WTC11 (cell line): ENCODE measurements at regions not wholly inside any gene's neighbourhood (a gene's known extent, or its start where the extent isn't known, plus 50 kb on each side); places are given as distances from the start of the nearest gene placed in this dataset.

ENCODE experiments used
- ATAC-seq: fragments of 200-7000 bp; cut with Tn5 transposase; 2 replicates; pipeline ENCODE4 v1.10.0; 2021; ENCODE audit warnings: mild to moderate bottlenecking, moderate library complexity
- CTCF ChIA-PET: fragments of 300-600 bp; sonication (Branson Sonifier 250); formaldehyde crosslinking; loops from one replicate; lab custom pipeline; 2021; ENCODE audit warnings: antibody characterized with exemption; lab: Charles Lee
- POLR2A ChIA-PET: fragments of 350-600 bp; sonication (Branson Sonifier 250); formaldehyde crosslinking; loops from one replicate; lab custom pipeline; 2021; ENCODE audit warnings: antibody characterized with exemption; lab: Charles Lee
- DNase-seq: peaks from one replicate; pipeline ENCODE4 v3.0.0; 2021; ENCODE audit warnings: low spot score
- H3K27ac Mint-ChIP-seq: 2 replicates; pipeline ENCODE4 v1.8.0; 2021; ENCODE audit warnings: mixed read lengths
- H3K27me3 Mint-ChIP-seq: 2 replicates; pipeline ENCODE4 v1.8.0; 2021; ENCODE audit warnings: low read depth, mild to moderate bottlenecking, moderate library complexity, mixed read lengths
- H3K36me3 Mint-ChIP-seq: 2 replicates; pipeline ENCODE4 v1.8.0; 2021; ENCODE audit warnings: mixed read lengths
- H3K4me1 Mint-ChIP-seq: 2 replicates; pipeline ENCODE4 v1.8.0; 2022; ENCODE audit warnings: mixed read lengths
- H3K4me3 Mint-ChIP-seq: 2 replicates; pipeline ENCODE4 v1.8.0; 2021; ENCODE audit warnings: mild to moderate bottlenecking, moderate library complexity, mixed read lengths
- H3K9me3 Mint-ChIP-seq: 2 replicates; pipeline ENCODE4 v1.8.0; 2021; ENCODE audit warnings: mixed read lengths
- CREM ChIP-seq: sonication (generic); formaldehyde crosslinking; IDR thresholded peaks from 2 replicates; pipeline ENCODE4 v1.8.1; 2022; ENCODE audit warnings: mild to moderate bottlenecking, missing genetic modification reagents, moderate library complexity
- ELF4 ChIP-seq: sonication (generic); formaldehyde crosslinking; IDR thresholded peaks from 2 replicates; pipeline ENCODE4 v1.8.1; 2022; ENCODE audit warnings: low read depth, mild to moderate bottlenecking, moderate library complexity, missing genetic modification reagents
- EMX1 ChIP-seq: fragments of 250-450 bp; sonication (Bioruptor Pico); IDR thresholded peaks from 2 replicates; pipeline ENCODE4 v1.8.0; 2021; ENCODE audit warnings: mild to moderate bottlenecking
- FOXJ3 ChIP-seq: sonication (generic); formaldehyde crosslinking; IDR thresholded peaks from 2 replicates; pipeline ENCODE4 v1.9.0; 2021; ENCODE audit warnings: missing genetic modification reagents, mild to moderate bottlenecking, borderline replicate concordance
- JUN ChIP-seq: sonication (generic); formaldehyde crosslinking; IDR thresholded peaks from 2 replicates; pipeline ENCODE4 v1.8.0; 2023; ENCODE audit warnings: mild to moderate bottlenecking, missing genetic modification reagents
- MLX ChIP-seq: sonication (generic); formaldehyde crosslinking; IDR thresholded peaks from 2 replicates; pipeline ENCODE4 v1.8.1; 2023; ENCODE audit warnings: mild to moderate bottlenecking, missing genetic modification reagents, moderate library complexity
- NFYB ChIP-seq: sonication (generic); formaldehyde crosslinking; conservative IDR thresholded peaks from 2 replicates; pipeline ENCODE4 v1.8.0; 2022; ENCODE audit warnings: low read depth, missing genetic modification reagents
- RORB ChIP-seq: fragments of 250-450 bp; sonication (Bioruptor Pico); IDR thresholded peaks from 2 replicates; pipeline ENCODE4 v1.9.0; 2021; ENCODE audit warnings: mild to moderate bottlenecking
- SOX15 ChIP-seq: fragments of 250-450 bp; sonication (Bioruptor Pico); IDR thresholded peaks from 2 replicates; pipeline ENCODE4 v1.9.0; 2021; ENCODE audit warnings: mild to moderate bottlenecking
- SP1 ChIP-seq: sonication (generic); formaldehyde crosslinking; conservative IDR thresholded peaks from 2 replicates; pipeline ENCODE4 v1.8.1; 2022; ENCODE audit warnings: missing genetic modification reagents
- ZNF317 ChIP-seq: sonication (generic); formaldehyde crosslinking; IDR thresholded peaks from 2 replicates; pipeline ENCODE4 v1.8.1; 2023; ENCODE audit warnings: low read depth, mild to moderate bottlenecking, moderate library complexity, missing genetic modification reagents, borderline replicate concordance
- ZNF396 ChIP-seq: fragments of 250-450 bp; sonication (Bioruptor Pico); IDR thresholded peaks from 2 replicates; pipeline ENCODE4 v1.8.0; 2021; ENCODE audit warnings: mild to moderate bottlenecking, moderate library complexity, borderline replicate concordance
- ZNF425 ChIP-seq: fragments of 250-450 bp; sonication (Bioruptor Pico); conservative IDR thresholded peaks from 2 replicates; pipeline ENCODE4 v1.9.0; 2021; ENCODE audit warnings: mild to moderate bottlenecking
- TF ChIP-seq, protein P1 (sequence below): fragments of 250-450 bp; sonication (Bioruptor Pico); IDR thresholded peaks from 2 replicates; pipeline ENCODE4 v1.8.0; 2021; ENCODE audit warnings: mild to moderate bottlenecking
- TF ChIP-seq, protein P2 (sequence below): fragments of 250-450 bp; sonication (Bioruptor Pico); IDR thresholded peaks from 2 replicates; pipeline ENCODE4 v1.9.0; 2021; ENCODE audit warnings: moderate library complexity, mild to moderate bottlenecking, inconsistent platforms, borderline replicate concordance
- TF ChIP-seq, protein P3 (sequence below): sonication (generic); formaldehyde crosslinking; conservative IDR thresholded peaks from 2 replicates; pipeline ENCODE4 v1.8.1; 2023; ENCODE audit warnings: mild to moderate bottlenecking, low read depth, missing genetic modification reagents, moderate library complexity
- TF ChIP-seq, protein P4 (sequence below): sonication (generic); formaldehyde crosslinking; IDR thresholded peaks from 2 replicates; pipeline ENCODE4 v1.8.0; 2022; ENCODE audit warnings: mild to moderate bottlenecking, missing genetic modification reagents

DNA sequence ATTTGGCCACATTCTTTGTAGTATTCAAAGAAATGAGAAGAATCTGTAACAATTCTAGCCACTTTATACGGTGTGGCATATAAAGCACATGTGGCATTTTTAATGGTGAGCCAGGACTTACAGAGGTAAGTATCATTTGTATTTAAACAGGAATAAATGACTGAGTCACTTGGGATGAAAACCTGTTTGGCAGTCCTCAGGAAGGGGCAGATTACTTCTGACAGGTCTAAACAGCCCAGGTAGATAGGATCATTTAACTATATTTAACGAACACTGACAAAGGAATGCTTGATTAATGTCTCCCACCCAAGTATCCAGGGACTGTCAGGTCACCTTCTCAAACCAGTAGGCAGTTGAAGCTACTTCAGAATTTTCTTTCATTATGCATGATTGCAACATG is 241.5 kb upstream of the SATB1 start:
- TF ChIP-seq FOXJ3 (CRISPR knock-in tag), result no peak
- no peak for TF ChIP-seq ZNF425 (CRISPR knock-in tag)
- TF ChIP-seq JUN (CRISPR knock-in tag), result no peak
- TF ChIP-seq, protein P1, sequence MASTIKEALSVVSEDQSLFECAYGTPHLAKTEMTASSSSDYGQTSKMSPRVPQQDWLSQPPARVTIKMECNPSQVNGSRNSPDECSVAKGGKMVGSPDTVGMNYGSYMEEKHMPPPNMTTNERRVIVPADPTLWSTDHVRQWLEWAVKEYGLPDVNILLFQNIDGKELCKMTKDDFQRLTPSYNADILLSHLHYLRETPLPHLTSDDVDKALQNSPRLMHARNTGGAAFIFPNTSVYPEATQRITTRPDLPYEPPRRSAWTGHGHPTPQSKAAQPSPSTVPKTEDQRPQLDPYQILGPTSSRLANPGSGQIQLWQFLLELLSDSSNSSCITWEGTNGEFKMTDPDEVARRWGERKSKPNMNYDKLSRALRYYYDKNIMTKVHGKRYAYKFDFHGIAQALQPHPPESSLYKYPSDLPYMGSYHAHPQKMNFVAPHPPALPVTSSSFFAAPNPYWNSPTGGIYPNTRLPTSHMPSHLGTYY (CRISPR knock-in tag), result no peak
- no peak for TF ChIP-seq MLX (CRISPR knock-in tag)
- POLR2A ChIA-PET, result no interaction called here
- peaks cover 4% of the 10 kb centered on the region; the same call in 1 of the 2 replicates for H3K9me3 Mint-ChIP-seq
- H3K36me3 Mint-ChIP-seq, result no peaks in the 10 kb centered on the region
- no peak overlapping the region for H3K27ac Mint-ChIP-seq
- CTCF ChIA-PET, result no interaction called here
- H3K4me1 Mint-ChIP-seq, result peaks cover 10% of the 10 kb centered on the region
- DNase-seq (no peak), ATAC-seq (no peak)
- no peaks in the 10 kb centered on the region for H3K27me3 Mint-ChIP-seq
- no peak overlapping the region for H3K4me3 Mint-ChIP-seq

- H3K27ac Mint-ChIP-seq, result no peak overlapping the region
- POLR2A ChIA-PET, result no interaction called here
- DNase-seq (no peak), ATAC-seq (no peak)
- no peaks in the 10 kb centered on the region for H3K36me3 Mint-ChIP-seq
- peaks cover 6% of the 10 kb centered on the region for H3K9me3 Mint-ChIP-seq
- CTCF ChIA-PET, result no interaction called here
- no peak overlapping the region for H3K4me3 Mint-ChIP-seq
- peaks cover 4% of the 10 kb centered on the region; the same call in 1 of the 2 replicates for H3K4me1 Mint-ChIP-seq
- TF ChIP-seq, protein P2, sequence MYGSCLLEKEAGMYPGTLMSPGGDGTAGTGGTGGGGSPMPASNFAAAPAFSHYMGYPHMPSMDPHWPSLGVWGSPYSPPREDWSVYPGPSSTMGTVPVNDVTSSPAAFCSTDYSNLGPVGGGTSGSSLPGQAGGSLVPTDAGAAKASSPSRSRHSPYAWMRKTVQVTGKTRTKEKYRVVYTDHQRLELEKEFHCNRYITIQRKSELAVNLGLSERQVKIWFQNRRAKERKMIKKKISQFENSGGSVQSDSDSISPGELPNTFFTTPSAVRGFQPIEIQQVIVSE (CRISPR knock-in tag), result no peak
- no peak for TF ChIP-seq SP1 (CRISPR knock-in tag)
- TF ChIP-seq CREM (CRISPR knock-in tag), result no peak
- TF ChIP-seq, all 79 proteins: peak for 0
- H3K27me3 Mint-ChIP-seq, result no peaks in the 10 kb centered on the region
Observed at GRCh38 chr3:18660059-18660458, 234.9 kb upstream of the SATB1 start.

- no peaks in the 10 kb centered on the region for H3K36me3 Mint-ChIP-seq
- ATAC-seq (peak; percentile 70), DNase-seq (no peak)
- POLR2A ChIA-PET, result no interaction called here
- no peaks in the 10 kb centered on the region for H3K27me3 Mint-ChIP-seq
- H3K4me3 Mint-ChIP-seq, result no peak overlapping the region
- TF ChIP-seq SOX15 (no peak), EMX1 (no peak)
- peaks cover 4% of the 10 kb centered on the region; the same call in 1 of the 2 replicates for H3K4me1 Mint-ChIP-seq
- H3K9me3 Mint-ChIP-seq, result peaks cover 6% of the 10 kb centered on the region
- no peak overlapping the region for H3K27ac Mint-ChIP-seq
- CTCF ChIA-PET, result no interaction called here
Observed at GRCh38 chr3:18657858-18658820, 233.0 kb upstream of the SATB1 start.

- Mint-ChIP-seq H3K27ac (no peak overlapping the region), H3K4me3 (no peak overlapping the region), H3K9me3 (peaks cover 6% of the 10 kb centered on the region), H3K4me1 (peaks cover 4% of the 10 kb centered on the region; the same call in 1 of the 2 replicates), H3K36me3 (no peaks in the 10 kb centered on the region), H3K27me3 (no peaks in the 10 kb centered on the region)
- DNase-seq, result no peak
- ATAC-seq, result no peak
- POLR2A ChIA-PET, result no interaction called here
- CTCF ChIA-PET, result no interaction called here
- no peak for TF ChIP-seq ZNF317 (CRISPR knock-in tag)
- TF ChIP-seq ELF4 (CRISPR knock-in tag), result no peak
- no peak for TF ChIP-seq MLX (CRISPR knock-in tag)
- no peak for TF ChIP-seq ZNF396 (CRISPR knock-in tag)
- TF ChIP-seq NFYB (CRISPR knock-in tag), result no peak
- TF ChIP-seq, protein P3, sequence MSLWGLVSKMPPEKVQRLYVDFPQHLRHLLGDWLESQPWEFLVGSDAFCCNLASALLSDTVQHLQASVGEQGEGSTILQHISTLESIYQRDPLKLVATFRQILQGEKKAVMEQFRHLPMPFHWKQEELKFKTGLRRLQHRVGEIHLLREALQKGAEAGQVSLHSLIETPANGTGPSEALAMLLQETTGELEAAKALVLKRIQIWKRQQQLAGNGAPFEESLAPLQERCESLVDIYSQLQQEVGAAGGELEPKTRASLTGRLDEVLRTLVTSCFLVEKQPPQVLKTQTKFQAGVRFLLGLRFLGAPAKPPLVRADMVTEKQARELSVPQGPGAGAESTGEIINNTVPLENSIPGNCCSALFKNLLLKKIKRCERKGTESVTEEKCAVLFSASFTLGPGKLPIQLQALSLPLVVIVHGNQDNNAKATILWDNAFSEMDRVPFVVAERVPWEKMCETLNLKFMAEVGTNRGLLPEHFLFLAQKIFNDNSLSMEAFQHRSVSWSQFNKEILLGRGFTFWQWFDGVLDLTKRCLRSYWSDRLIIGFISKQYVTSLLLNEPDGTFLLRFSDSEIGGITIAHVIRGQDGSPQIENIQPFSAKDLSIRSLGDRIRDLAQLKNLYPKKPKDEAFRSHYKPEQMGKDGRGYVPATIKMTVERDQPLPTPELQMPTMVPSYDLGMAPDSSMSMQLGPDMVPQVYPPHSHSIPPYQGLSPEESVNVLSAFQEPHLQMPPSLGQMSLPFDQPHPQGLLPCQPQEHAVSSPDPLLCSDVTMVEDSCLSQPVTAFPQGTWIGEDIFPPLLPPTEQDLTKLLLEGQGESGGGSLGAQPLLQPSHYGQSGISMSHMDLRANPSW (CRISPR knock-in tag), result no peak
- TF ChIP-seq RORB, result no peak
- TF ChIP-seq, protein P4, sequence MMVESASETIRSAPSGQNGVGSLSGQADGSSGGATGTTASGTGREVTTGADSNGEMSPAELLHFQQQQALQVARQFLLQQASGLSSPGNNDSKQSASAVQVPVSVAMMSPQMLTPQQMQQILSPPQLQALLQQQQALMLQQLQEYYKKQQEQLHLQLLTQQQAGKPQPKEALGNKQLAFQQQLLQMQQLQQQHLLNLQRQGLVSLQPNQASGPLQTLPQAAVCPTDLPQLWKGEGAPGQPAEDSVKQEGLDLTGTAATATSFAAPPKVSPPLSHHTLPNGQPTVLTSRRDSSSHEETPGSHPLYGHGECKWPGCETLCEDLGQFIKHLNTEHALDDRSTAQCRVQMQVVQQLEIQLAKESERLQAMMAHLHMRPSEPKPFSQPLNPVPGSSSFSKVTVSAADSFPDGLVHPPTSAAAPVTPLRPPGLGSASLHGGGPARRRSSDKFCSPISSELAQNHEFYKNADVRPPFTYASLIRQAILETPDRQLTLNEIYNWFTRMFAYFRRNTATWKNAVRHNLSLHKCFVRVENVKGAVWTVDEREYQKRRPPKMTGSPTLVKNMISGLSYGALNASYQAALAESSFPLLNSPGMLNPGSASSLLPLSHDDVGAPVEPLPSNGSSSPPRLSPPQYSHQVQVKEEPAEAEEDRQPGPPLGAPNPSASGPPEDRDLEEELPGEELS (CRISPR knock-in tag), result no peak
Observed at GRCh38 chr3:18656866-18657265, 231.7 kb upstream of the SATB1 start.
